K562 (cell line): ENCODE measurements at regions not wholly inside any gene's neighbourhood (a gene's known extent, or its start where the extent isn't known, plus 50 kb on each side); places are given as distances from the start of the nearest gene placed in this dataset.

Experiments used
- ATAC-seq: fragments of 200-7000 bp; cut with Tn5 transposase; 3 replicates; pipeline ENCODE4 v1.9.1; 2020; ENCODE audit warnings: moderate library complexity
- BruUV-seq: library from RNA; stranded (reverse); fragments of 400-500 nt; replicated peaks from 2 replicates; lab custom pipeline; 2021; lab: Mats Ljungman, UMichigan
- CTCF ChIA-PET: fragments of 300-600 bp; formaldehyde crosslinking; extraction: SDS; loops from one replicate; lab custom pipeline; 2021; ENCODE audit warnings: low intra/inter-chr PET ratio; lab: Yijun Ruan, JAX
- POLR2A ChIA-PET: fragments of 300-600, 350-650 bp; sonication (Branson Sonifier 250); formaldehyde crosslinking; extraction: SDS; loops from one replicate; lab custom pipeline; 2021; ENCODE audit warnings: antibody characterized with exemption, inconsistent platforms; lab: Yijun Ruan, JAX
- DNase-seq, 4 experiments: peaks; one replicate each; pipeline versions ENCODE4 v3.0.0 to v3.0.0-alpha.2; 2011 to 2018; ENCODE audit warnings: low spot score in 3 of 4, mixed read lengths in 3 of 4; ENCODE audit errors: extremely low read depth in 1 of 4
- FAIRE-seq: peaks from 2 replicates; lab custom pipeline; 2011; peaks lifted over from hg19 to GRCh38; lab: Jason Lieb, UNC
- H2AFZ ChIP-seq: 2 replicates; pipeline ENCODE4 v1.6.0; 2011; ENCODE audit warnings: low read depth, low read length, control low read depth, inconsistent platforms
- H3K27ac ChIP-seq: fragments of 200-600 bp; 3 replicates; pipeline ENCODE4 v1.8.0; 2011; ENCODE audit warnings: low read depth, mild to moderate bottlenecking, control low read depth, inconsistent platforms, low read length, moderate library complexity, mixed read lengths; ENCODE audit errors: extremely low read depth
- H3K27me3 ChIP-seq, 2 experiments: fragments of 300-600 bp in 1 of 2; 2 replicates in 1 of 2; 3 replicates in 1 of 2; pipeline versions ENCODE4 v1.6.0 to v1.8.0; 2011; ENCODE audit warnings: inconsistent platforms in 2 of 2, low read length in 2 of 2, mild to moderate bottlenecking in 1 of 2, mixed read lengths in 1 of 2, moderate library complexity in 1 of 2; ENCODE audit not compliant: control insufficient read depth in 2 of 2, insufficient read depth in 2 of 2
- H3K36me3 ChIP-seq: fragments of 300-600 bp; 3 replicates; pipeline ENCODE4 v1.8.0; 2011; ENCODE audit warnings: mild to moderate bottlenecking, low read length, inconsistent platforms; ENCODE audit not compliant: control insufficient read depth, insufficient read depth
- H3K4me1 ChIP-seq, 2 experiments: fragments of 200-600 bp in 1 of 2; replicated peaks in 1 of 2; 2 replicates in 1 of 2; 3 replicates in 1 of 2; pipeline versions ENCODE4 v1.5.1 to v1.8.0; 2011; ENCODE audit warnings: inconsistent platforms in 2 of 2, low read length in 2 of 2, mild to moderate bottlenecking in 1 of 2, mixed read lengths in 1 of 2, moderate library complexity in 1 of 2; ENCODE audit not compliant: control insufficient read depth in 2 of 2, insufficient read depth in 2 of 2
- H3K4me2 ChIP-seq: 2 replicates; pipeline ENCODE4 v1.6.1; 2011; ENCODE audit warnings: low read length, control low read depth, inconsistent platforms, mixed read lengths; ENCODE audit not compliant: insufficient read depth
- H3K4me3 ChIP-seq: fragments of 200-600 bp; sonication (generic), shearing (Covaris generic); 2 replicates; pipeline ENCODE4 v1.5.1; 2016; ENCODE audit warnings: control low read depth, inconsistent platforms
- H3K79me2 ChIP-seq: fragments of 200-600 bp; 3 replicates; pipeline ENCODE4 v1.8.0; 2011; ENCODE audit warnings: low read length, inconsistent platforms; ENCODE audit not compliant: control insufficient read depth, insufficient read depth
- H3K9ac ChIP-seq, 2 experiments: 2 replicates each; pipeline versions ENCODE4 v1.6.0 to v1.6.1; 2011; ENCODE audit warnings: low read depth in 2 of 2, low read length in 2 of 2, control low read depth in 1 of 2, inconsistent platforms in 1 of 2, mild to moderate bottlenecking in 1 of 2, mixed read lengths in 1 of 2; ENCODE audit not compliant: insufficient read depth in 1 of 2
- H3K9me1 ChIP-seq: one replicate; pipeline ENCODE4 v1.6.0; 2011; ENCODE audit warnings: inconsistent platforms, mild to moderate bottlenecking, low read length, moderate library complexity; ENCODE audit not compliant: control insufficient read depth, insufficient read depth
- H3K9me3 ChIP-seq: replicated peaks from 2 replicates; pipeline ENCODE4 v1.5.1; 2011; ENCODE audit warnings: low read depth, low read length, inconsistent platforms; ENCODE audit not compliant: control insufficient read depth, insufficient read depth
- H4K20me1 ChIP-seq: replicated peaks from 2 replicates; pipeline ENCODE4 v1.6.1; 2011; ENCODE audit warnings: low read length, inconsistent platforms, mixed read lengths; ENCODE audit not compliant: control insufficient read depth, insufficient read depth
- DEAF1 ChIP-seq: fragments of 450-650 bp; formaldehyde crosslinking; IDR thresholded peaks from 2 replicates; pipeline ENCODE4 v1.4.0; 2020; ENCODE audit warnings: mild to moderate bottlenecking, moderate library complexity
- E2F5 ChIP-seq: sonication (generic); formaldehyde crosslinking; IDR thresholded peaks from 2 replicates; pipeline ENCODE4 v1.8.0; 2022; ENCODE audit warnings: mild to moderate bottlenecking, missing genetic modification reagents
- ELF4 ChIP-seq: fragments of 450-650 bp; formaldehyde crosslinking; IDR thresholded peaks from 2 replicates; pipeline ENCODE4 v1.4.0; 2022; ENCODE audit warnings: missing genetic modification characterization
- HLTF ChIP-seq: fragments of 450-650 bp; IDR thresholded peaks from 2 replicates; pipeline ENCODE4 v1.6.1; 2016
- JUNB ChIP-seq: fragments of 450-650 bp; formaldehyde crosslinking; conservative IDR thresholded peaks from 2 replicates; pipeline ENCODE4 v1.4.0; 2020; ENCODE audit warnings: mild to moderate bottlenecking
- KDM2B ChIP-seq: fragments of 250-450 bp; sonication (Bioruptor Pico); IDR thresholded peaks from 2 replicates; pipeline ENCODE4 v1.8.0; 2021; ENCODE audit warnings: mild to moderate bottlenecking, moderate library complexity
- MIER1 ChIP-seq: fragments of 450-650 bp; IDR thresholded peaks from 2 replicates; pipeline ENCODE4 v1.6.1; 2016; ENCODE audit warnings: antibody characterized with exemption, mild to moderate bottlenecking, low read depth
- MTF1 ChIP-seq: fragments of 250-450 bp; sonication (Bioruptor Pico); IDR thresholded peaks from 2 replicates; pipeline ENCODE4 v1.9.0; 2021; ENCODE audit warnings: moderate library complexity, mild to moderate bottlenecking, inconsistent platforms, borderline replicate concordance
- NR3C1 ChIP-seq: sonication (generic); formaldehyde crosslinking; IDR thresholded peaks from 2 replicates; pipeline ENCODE4 v1.8.1; 2022; ENCODE audit warnings: missing genetic modification reagents
- SAFB2 ChIP-seq: fragments of 200-400 bp; formaldehyde crosslinking; IDR thresholded peaks from 2 replicates; pipeline ENCODE4 v1.6.1; 2018; ENCODE audit warnings: borderline replicate concordance, low read length, low read depth, moderate library complexity; ENCODE audit not compliant: severe bottlenecking
- SMAD4 ChIP-seq: fragments of 250-450 bp; sonication (Bioruptor Pico); conservative IDR thresholded peaks from 2 replicates; pipeline ENCODE4 v1.8.0; 2021; ENCODE audit warnings: inconsistent platforms, mild to moderate bottlenecking, moderate library complexity
- SP1 ChIP-seq: sonication (generic); formaldehyde crosslinking; IDR thresholded peaks from 2 replicates; pipeline ENCODE4 v1.8.1; 2022; ENCODE audit warnings: mild to moderate bottlenecking, missing genetic modification reagents
- ZKSCAN8 ChIP-seq: fragments of 200-800 bp; sonication (Bioruptor generic); IDR thresholded peaks from 2 replicates; pipeline ENCODE4 v1.6.1; 2016; ENCODE audit warnings: missing genetic modification characterization, missing compliant biosample characterization
- ZNF436 ChIP-seq: fragments of 250-450, 450-650 bp; sonication (Bioruptor Pico); formaldehyde crosslinking; IDR thresholded peaks from 2 replicates; pipeline ENCODE4 v1.7.0; 2020; ENCODE audit warnings: mild to moderate bottlenecking
- ZNF518B ChIP-seq: fragments of 250-450 bp; sonication (Bioruptor Pico); IDR thresholded peaks from 2 replicates; pipeline ENCODE4 v1.5.0; 2021; ENCODE audit warnings: mild to moderate bottlenecking, moderate library complexity
- ZNF830 ChIP-seq: fragments of 250-450 bp; sonication (Bioruptor Pico); IDR thresholded peaks from 2 replicates; pipeline ENCODE4 v1.5.0; 2021; ENCODE audit warnings: mild to moderate bottlenecking
- WGBS: fragments of 100-300 bp; shearing (Covaris generic); methylation state at CpG from one replicate; pipeline ENCODE4 v1.1.6; 2016; ENCODE audit warnings: low coverage, mixed read lengths; ENCODE audit not compliant: insufficient coverage; ENCODE audit errors: missing lambda C conversion rate; 5-methylcytosine and 5-hydroxymethylcytosine counted together
- in situ Hi-C: fragments of 300-500 bp; cut with MboI; formaldehyde crosslinking; loops from 4 replicates; pipeline ENCODE4 v1.15.0; 2018; ENCODE audit warnings: inconsistent platforms, mixed read lengths
- intact Hi-C: fragments of 100-400 bp; cut with micrococcal nuclease; formaldehyde crosslinking; loops from 2 replicates; pipeline ENCODE4 v1.14.2; 2022
- TF ChIP-seq, protein P1 (sequence below), 2 experiments: fragments of 450-650 bp in 1 of 2; sonication (generic) in 1 of 2; formaldehyde crosslinking; conservative IDR thresholded peaks; 2 replicates each; pipeline versions ENCODE4 v1.4.0 to v1.8.1; 2020 to 2022; ENCODE audit warnings: mild to moderate bottlenecking in 1 of 2, missing genetic modification reagents in 1 of 2

GRCh38 chr7:25675789-25676474 lies 447.6 kb upstream of the NPVF start:
- intact Hi-C loops: no loop called here
- TF ChIP-seq SP1 (CRISPR knock-in tag) (no peak), SMAD4 (CRISPR knock-in tag) (no peak), ELF4 (CRISPR knock-in tag) (no peak), MIER1 (no peak), DEAF1 (no peak), ZNF518B (CRISPR knock-in tag) (no peak), E2F5 (no peak), JUNB (CRISPR knock-in tag) (no peak), MTF1 (no peak), NR3C1 (CRISPR knock-in tag) (no peak), KDM2B (CRISPR knock-in tag) (no peak), HLTF (no peak), ZKSCAN8 (CRISPR knock-in tag) (no peak), SAFB2 (no peak), ZNF830 (CRISPR knock-in tag) (no peak), ZNF436 (CRISPR knock-in tag) (no peak)
- TF ChIP-seq, protein P1, sequence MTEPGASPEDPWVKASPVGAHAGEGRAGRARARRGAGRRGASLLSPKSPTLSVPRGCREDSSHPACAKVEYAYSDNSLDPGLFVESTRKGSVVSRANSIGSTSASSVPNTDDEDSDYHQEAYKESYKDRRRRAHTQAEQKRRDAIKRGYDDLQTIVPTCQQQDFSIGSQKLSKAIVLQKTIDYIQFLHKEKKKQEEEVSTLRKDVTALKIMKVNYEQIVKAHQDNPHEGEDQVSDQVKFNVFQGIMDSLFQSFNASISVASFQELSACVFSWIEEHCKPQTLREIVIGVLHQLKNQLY (CRISPR knock-in tag; conservative IDR thresholded peaks at IDR 0.05): no peak
- Histone ChIP-seq H4K20me1 (no peaks in the 10 kb centered on the region), H3K79me2 (no peaks in the 10 kb centered on the region), H3K9ac (no peak overlapping the region), H3K36me3 (no peaks in the 10 kb centered on the region), H3K4me1 (no peaks in the 10 kb centered on the region), H3K9me3 (no peaks in the 10 kb centered on the region), H3K4me2 (no peak overlapping the region), H3K4me3 (no peak overlapping the region), H3K27me3 (peaks cover 24 to 42% of the 10 kb centered on the region in 2 experiments; a peak in 4 of 5 replicates), H3K9me1 (no peaks in the 10 kb centered on the region), H3K27ac (no peak overlapping the region), H2AFZ (no peak overlapping the region)
- DNase-seq: no peak
- in situ Hi-C loops: no loop called here
- POLR2A ChIA-PET: no interaction called here
- WGBS: 5% methylated on average over 4 of the region's 4 CpGs
- ATAC-seq: no peak
- CTCF ChIA-PET: no interaction called here
- BruUV-seq: no TSS peak
- no peak for FAIRE-seq
